ENCODE measurements at regions not wholly inside any gene's neighbourhood (a gene's known extent, or its start where the extent isn't known, plus 50 kb on each side); places are given as distances from the start of the nearest gene placed in this dataset.

GRCh38 chr2:136402281-136402680, 284.3 kb upstream of the CXCR4 start:
- in situ Hi-C loops (cut with HindIII; ENCODE audit: low pct_unique_long_range_greater_than_20kb, low sequenced_read_pairs): no loop called here
- H3K27ac ChIP-seq (ENCODE audit: low read length): no peak overlapping the region
- intact Hi-C loops (cut with micrococcal nuclease; ENCODE audit: unreplicated experiment): no loop called here
- H3K4me3 ChIP-seq (ENCODE audit: low read depth in 2 of 2, low read length in 2 of 2): no peak overlapping the region
- TF ChIP-seq TCF7L2 (IDR thresholded peaks at IDR 0.05; ENCODE audit: low read depth, low read length) (no peak), POLR2AphosphoS5 (IDR thresholded peaks at IDR 0.05; ENCODE audit: low read depth, low read length) (no peak), SIN3A (IDR thresholded peaks at IDR 0.05; ENCODE audit: borderline replicate concordance, insufficient read depth, low read depth, low read length) (no peak), REST (IDR thresholded peaks at IDR 0.05; ENCODE audit: insufficient read depth in 1 of 2, low read depth in 2 of 2, low read length in 1 of 2) (no peak), CTCF (IDR thresholded peaks at IDR 0.05) (no peak)
- DNase-seq (ENCODE audit: low read depth, low spot score) (no peak), ATAC-seq (no peak)
- no TSS peak for BruUV-seq (replicated peaks)
- H3K36me3 ChIP-seq (ENCODE audit: control insufficient read depth, insufficient read depth, low read length): no peaks in the 10 kb centered on the region
- no peaks in the 10 kb centered on the region for H3K4me1 ChIP-seq (ENCODE audit: control insufficient read depth, insufficient read depth, low read length)
- peaks cover 7% of the 10 kb centered on the region for H3K27me3 ChIP-seq (ENCODE audit: control insufficient read depth, insufficient read depth, low read length)
- no peaks in the 10 kb centered on the region for H3K9me3 ChIP-seq (ENCODE audit: control insufficient read depth, insufficient read depth, low read depth, low read length)
- ChIA-PET POLR2A (no interaction called here), CTCF (no interaction called here)

GRCh38 chr2:136399667-136400289, 281.8 kb upstream of the CXCR4 start:
- peaks cover 2% of the 10 kb centered on the region for H3K27me3 ChIP-seq (ENCODE audit: control insufficient read depth, insufficient read depth, low read length)
- TF ChIP-seq POLR2AphosphoS5 (IDR thresholded peaks at IDR 0.05; ENCODE audit: low read depth, low read length) (no peak), TCF7L2 (IDR thresholded peaks at IDR 0.05; ENCODE audit: low read depth, low read length) (no peak), REST (IDR thresholded peaks at IDR 0.05; ENCODE audit: insufficient read depth in 1 of 2, low read depth in 2 of 2, low read length in 1 of 2) (no peak), CTCF (IDR thresholded peaks at IDR 0.05) (no peak)
- H3K4me3 ChIP-seq (ENCODE audit: low read depth in 2 of 2, low read length in 2 of 2): no peak overlapping the region
- H3K9me3 ChIP-seq (ENCODE audit: control insufficient read depth, insufficient read depth, low read depth, low read length): no peaks in the 10 kb centered on the region
- in situ Hi-C loops (cut with HindIII; ENCODE audit: low pct_unique_long_range_greater_than_20kb, low sequenced_read_pairs) (no loop called here), intact Hi-C loops (cut with micrococcal nuclease; ENCODE audit: unreplicated experiment) (no loop called here)
- H3K4me1 ChIP-seq (ENCODE audit: control insufficient read depth, insufficient read depth, low read length): no peaks in the 10 kb centered on the region
- CTCF ChIA-PET: interaction anchor here (0.7 kb wide), 1 partner anchor 594 kb away, joined by 8 read pairs; no protein-coding TSS in a partner anchor
- no peak overlapping the region for H3K27ac ChIP-seq (ENCODE audit: low read length)
- no peaks in the 10 kb centered on the region for H3K36me3 ChIP-seq (ENCODE audit: control insufficient read depth, insufficient read depth, low read length)
- POLR2A ChIA-PET: interaction anchor here (0.7 kb wide), 1 partner anchor 305 kb away, joined by 5 read pairs; no protein-coding TSS in a partner anchor
- DNase-seq (ENCODE audit: low read depth, low spot score) (no peak), ATAC-seq (no peak)
- BruUV-seq (replicated peaks): no TSS peak
